ENCODE measurements at regions not wholly inside any gene's neighbourhood (a gene's known extent, or its start where the extent isn't known, plus 50 kb on each side); places are given as distances from the start of the nearest gene placed in this dataset.

DNA sequence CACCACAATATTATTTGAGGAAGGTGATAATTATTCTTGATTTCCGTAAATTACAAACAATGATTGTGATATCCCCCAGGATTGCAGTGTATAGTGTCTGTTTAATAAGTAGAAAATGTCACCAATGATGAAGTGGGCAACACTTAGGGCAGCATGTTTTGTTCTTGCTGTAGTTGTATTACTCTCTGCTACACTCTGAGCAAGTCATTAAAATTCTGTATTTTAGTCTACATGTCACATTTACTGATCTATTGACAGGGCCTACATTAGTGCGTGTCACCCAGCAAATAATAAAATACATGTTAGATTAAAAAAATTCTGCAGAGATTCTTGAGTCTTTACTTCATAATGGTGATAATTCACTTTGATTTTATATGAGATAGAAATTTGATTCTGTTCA is 247.6 kb downstream of the TMX3 start:
- no peaks in the 10 kb centered on the region for H3K9me3 ChIP-seq (ENCODE audit: low read depth)
- Mint-ChIP-seq H3K36me3 (no peaks in the 10 kb centered on the region), H3K9me3 (peaks cover 2% of the 10 kb centered on the region), H3K27me3 (ENCODE audit: insufficient read depth, low read depth) (no peaks in the 10 kb centered on the region), H3K4me1 (peaks cover 14% of the 10 kb centered on the region), H3K27ac (no peak overlapping the region), H3K4me3 (no peak overlapping the region)
- H3K79me2 ChIP-seq (ENCODE audit: low read depth) = no peaks in the 10 kb centered on the region
- H3K4me3 ChIP-seq = no peak overlapping the region
- H3K4me2 ChIP-seq = no peak overlapping the region
- TF ChIP-seq EZH2 (IDR thresholded peaks at IDR 0.05) = no peak
- TF ChIP-seq, protein P1, sequence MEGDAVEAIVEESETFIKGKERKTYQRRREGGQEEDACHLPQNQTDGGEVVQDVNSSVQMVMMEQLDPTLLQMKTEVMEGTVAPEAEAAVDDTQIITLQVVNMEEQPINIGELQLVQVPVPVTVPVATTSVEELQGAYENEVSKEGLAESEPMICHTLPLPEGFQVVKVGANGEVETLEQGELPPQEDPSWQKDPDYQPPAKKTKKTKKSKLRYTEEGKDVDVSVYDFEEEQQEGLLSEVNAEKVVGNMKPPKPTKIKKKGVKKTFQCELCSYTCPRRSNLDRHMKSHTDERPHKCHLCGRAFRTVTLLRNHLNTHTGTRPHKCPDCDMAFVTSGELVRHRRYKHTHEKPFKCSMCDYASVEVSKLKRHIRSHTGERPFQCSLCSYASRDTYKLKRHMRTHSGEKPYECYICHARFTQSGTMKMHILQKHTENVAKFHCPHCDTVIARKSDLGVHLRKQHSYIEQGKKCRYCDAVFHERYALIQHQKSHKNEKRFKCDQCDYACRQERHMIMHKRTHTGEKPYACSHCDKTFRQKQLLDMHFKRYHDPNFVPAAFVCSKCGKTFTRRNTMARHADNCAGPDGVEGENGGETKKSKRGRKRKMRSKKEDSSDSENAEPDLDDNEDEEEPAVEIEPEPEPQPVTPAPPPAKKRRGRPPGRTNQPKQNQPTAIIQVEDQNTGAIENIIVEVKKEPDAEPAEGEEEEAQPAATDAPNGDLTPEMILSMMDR (IDR thresholded peaks at IDR 0.05) = no peak
- TF ChIP-seq EZH2phosphoT487 (IDR thresholded peaks at IDR 0.05) = no peak
- H2AFZ ChIP-seq (replicated peaks) = no peak overlapping the region
- H3F3A ChIP-seq (ENCODE audit: low read depth) = no peaks in the 10 kb centered on the region
- DNase-seq (ENCODE audit: low spot score) = no peak
- H3K27me3 ChIP-seq = no peaks in the 10 kb centered on the region
- no peak overlapping the region for H3K9ac ChIP-seq
- H4K20me1 ChIP-seq (ENCODE audit: low read depth) = no peaks in the 10 kb centered on the region
- H3K36me3 ChIP-seq = no peaks in the 10 kb centered on the region
- H3K27ac ChIP-seq = no peak overlapping the region
- H3K4me1 ChIP-seq = peaks cover 6% of the 10 kb centered on the region

DNA sequence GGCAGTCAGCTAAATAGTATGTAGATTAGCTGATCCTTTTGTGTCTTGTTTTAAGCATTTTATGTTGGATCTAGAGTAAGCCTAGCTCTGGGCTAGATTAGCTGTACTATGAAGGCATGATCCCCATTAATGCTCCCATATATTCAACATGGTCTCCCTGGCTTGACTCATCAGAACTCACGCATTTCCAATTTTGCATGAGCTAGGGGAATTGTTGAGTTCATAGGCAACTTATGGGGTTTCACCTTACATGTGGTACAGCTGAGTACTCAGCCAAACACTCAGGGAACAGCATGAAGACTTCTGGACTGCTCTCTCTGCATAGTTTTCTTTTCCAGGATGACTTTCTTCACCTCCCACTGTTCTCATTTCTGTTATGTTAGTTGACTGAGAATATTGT is 248.2 kb downstream of the TMX3 start:
- TF ChIP-seq EZH2 (IDR thresholded peaks at IDR 0.05) (no peak), EZH2phosphoT487 (IDR thresholded peaks at IDR 0.05) (no peak)
- TF ChIP-seq, protein P1 (IDR thresholded peaks at IDR 0.05) = no peak
- H3K36me3 Mint-ChIP-seq = no peaks in the 10 kb centered on the region
- H3K9me3 Mint-ChIP-seq = peaks cover 2% of the 10 kb centered on the region
- Histone ChIP-seq H3K9me3 (ENCODE audit: low read depth) (no peaks in the 10 kb centered on the region), H3K4me2 (no peak overlapping the region), H3K27ac (no peak overlapping the region), H2AFZ (replicated peaks) (no peak overlapping the region), H3K79me2 (ENCODE audit: low read depth) (no peaks in the 10 kb centered on the region), H3K4me3 (no peak overlapping the region), H4K20me1 (ENCODE audit: low read depth) (no peaks in the 10 kb centered on the region), H3K27me3 (no peaks in the 10 kb centered on the region), H3K36me3 (no peaks in the 10 kb centered on the region), H3F3A (ENCODE audit: low read depth) (no peaks in the 10 kb centered on the region), H3K4me1 (peaks cover 10% of the 10 kb centered on the region), H3K9ac (no peak overlapping the region)
- no peak overlapping the region for H3K4me3 Mint-ChIP-seq
- H3K4me1 Mint-ChIP-seq = peaks cover 14% of the 10 kb centered on the region
- no peaks in the 10 kb centered on the region for H3K27me3 Mint-ChIP-seq (ENCODE audit: insufficient read depth, low read depth)
- DNase-seq (ENCODE audit: low spot score) = no peak
- no peak overlapping the region for H3K27ac Mint-ChIP-seq

DNA sequence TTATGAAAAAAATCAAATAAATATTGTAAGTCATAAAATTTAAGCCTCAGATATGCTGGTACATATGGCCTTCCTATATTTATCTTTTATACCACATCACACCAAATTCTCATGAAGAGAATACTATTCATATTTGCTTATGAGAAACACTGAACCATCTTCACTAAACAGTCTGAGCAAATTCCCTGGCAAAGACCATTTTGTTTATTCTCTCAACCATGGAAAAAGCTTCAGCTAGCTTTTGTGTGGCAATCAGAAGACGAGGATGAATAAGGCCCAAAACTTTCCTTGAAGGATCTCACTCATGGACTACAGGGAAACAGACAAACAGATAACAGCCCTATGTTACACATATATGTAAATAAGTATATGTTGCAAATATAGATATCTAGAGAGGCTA is 252.1 kb downstream of the TMX3 start:
- TF ChIP-seq EZH2 (IDR thresholded peaks at IDR 0.05) (no peak), EZH2phosphoT487 (IDR thresholded peaks at IDR 0.05) (no peak)
- TF ChIP-seq, protein P1 (IDR thresholded peaks at IDR 0.05) = no peak
- H3K27me3 Mint-ChIP-seq (ENCODE audit: insufficient read depth, low read depth) = no peaks in the 10 kb centered on the region
- H3K36me3 Mint-ChIP-seq = no peaks in the 10 kb centered on the region
- Histone ChIP-seq H3K79me2 (ENCODE audit: low read depth) (no peaks in the 10 kb centered on the region), H3K9ac (no peak overlapping the region), H3K4me3 (no peak overlapping the region), H3K4me2 (no peak overlapping the region), H3K27ac (no peak overlapping the region), H3F3A (ENCODE audit: low read depth) (no peaks in the 10 kb centered on the region), H3K4me1 (peaks cover 12% of the 10 kb centered on the region), H2AFZ (replicated peaks) (no peak overlapping the region), H3K9me3 (ENCODE audit: low read depth) (no peaks in the 10 kb centered on the region), H4K20me1 (ENCODE audit: low read depth) (no peaks in the 10 kb centered on the region), H3K36me3 (no peaks in the 10 kb centered on the region), H3K27me3 (no peaks in the 10 kb centered on the region)
- DNase-seq (ENCODE audit: low spot score) = no peak
- peaks cover 2% of the 10 kb centered on the region for H3K9me3 Mint-ChIP-seq
- no peaks in the 10 kb centered on the region for H3K4me1 Mint-ChIP-seq
- no peak overlapping the region for H3K27ac Mint-ChIP-seq
- no peak overlapping the region for H3K4me3 Mint-ChIP-seq
